PFSK-1 (cell line): ENCODE measurements at regions not wholly inside any gene's neighbourhood (a gene's known extent, or its start where the extent isn't known, plus 50 kb on each side); places are given as distances from the start of the nearest gene placed in this dataset.

ENCODE experiments used
- FOXP2 ChIP-seq: optimal IDR thresholded peaks from 2 replicates; pipeline ENCODE3; 2011; ENCODE audit warnings: borderline replicate concordance, control low read depth, inconsistent platforms; ENCODE audit not compliant: insufficient read depth; ENCODE audit errors: extremely low read length, extremely low read depth
- POLR2AphosphoS5 ChIP-seq: IDR thresholded peaks from 2 replicates; pipeline ENCODE4 v1.6.1; 2012; ENCODE audit warnings: low read depth, mild to moderate bottlenecking, control low read depth, low read length, moderate library complexity
- SIN3A ChIP-seq: IDR thresholded peaks from 2 replicates; pipeline ENCODE4 v1.6.1; 2012; ENCODE audit warnings: mild to moderate bottlenecking, low read length, moderate library complexity, borderline replicate concordance; ENCODE audit not compliant: insufficient read depth
- TAF1 ChIP-seq: IDR thresholded peaks from 2 replicates; pipeline ENCODE4 v1.6.1; 2012; ENCODE audit warnings: low read length, control low read depth, borderline replicate concordance; ENCODE audit not compliant: insufficient read depth
- TF ChIP-seq, protein P1 (sequence below), 2 experiments: IDR thresholded peaks; 2 replicates each; pipeline versions ENCODE4 v1.6.1 to v1.8.0; 2011 to 2012; ENCODE audit warnings: low read depth in 2 of 2, low read length in 2 of 2, control low read depth in 1 of 2, inconsistent platforms in 1 of 2, mild to moderate bottlenecking in 1 of 2, moderate library complexity in 1 of 2; ENCODE audit not compliant: insufficient read depth in 1 of 2

DNA sequence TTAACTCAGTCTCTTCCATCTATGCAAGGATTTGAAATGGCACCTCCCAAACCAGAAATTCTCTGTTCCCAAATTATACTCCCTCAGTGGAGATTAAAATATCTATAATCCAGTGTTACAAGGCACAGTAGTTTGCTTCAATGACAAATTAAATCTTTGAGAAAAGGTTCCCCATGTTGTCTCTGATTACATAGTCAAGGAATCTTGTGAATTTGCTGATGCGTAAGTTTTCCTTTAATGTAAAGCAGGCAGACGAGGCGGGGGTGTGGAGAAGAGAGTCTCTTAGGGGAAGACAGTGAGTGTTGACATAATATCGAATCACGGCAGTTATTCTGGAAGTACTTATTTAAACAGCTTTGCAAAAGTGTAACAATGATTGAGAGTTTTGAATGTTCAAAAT is 236.4 kb upstream of the RARB start:
- TF ChIP-seq FOXP2 = no peak
- TF ChIP-seq, protein P1, sequence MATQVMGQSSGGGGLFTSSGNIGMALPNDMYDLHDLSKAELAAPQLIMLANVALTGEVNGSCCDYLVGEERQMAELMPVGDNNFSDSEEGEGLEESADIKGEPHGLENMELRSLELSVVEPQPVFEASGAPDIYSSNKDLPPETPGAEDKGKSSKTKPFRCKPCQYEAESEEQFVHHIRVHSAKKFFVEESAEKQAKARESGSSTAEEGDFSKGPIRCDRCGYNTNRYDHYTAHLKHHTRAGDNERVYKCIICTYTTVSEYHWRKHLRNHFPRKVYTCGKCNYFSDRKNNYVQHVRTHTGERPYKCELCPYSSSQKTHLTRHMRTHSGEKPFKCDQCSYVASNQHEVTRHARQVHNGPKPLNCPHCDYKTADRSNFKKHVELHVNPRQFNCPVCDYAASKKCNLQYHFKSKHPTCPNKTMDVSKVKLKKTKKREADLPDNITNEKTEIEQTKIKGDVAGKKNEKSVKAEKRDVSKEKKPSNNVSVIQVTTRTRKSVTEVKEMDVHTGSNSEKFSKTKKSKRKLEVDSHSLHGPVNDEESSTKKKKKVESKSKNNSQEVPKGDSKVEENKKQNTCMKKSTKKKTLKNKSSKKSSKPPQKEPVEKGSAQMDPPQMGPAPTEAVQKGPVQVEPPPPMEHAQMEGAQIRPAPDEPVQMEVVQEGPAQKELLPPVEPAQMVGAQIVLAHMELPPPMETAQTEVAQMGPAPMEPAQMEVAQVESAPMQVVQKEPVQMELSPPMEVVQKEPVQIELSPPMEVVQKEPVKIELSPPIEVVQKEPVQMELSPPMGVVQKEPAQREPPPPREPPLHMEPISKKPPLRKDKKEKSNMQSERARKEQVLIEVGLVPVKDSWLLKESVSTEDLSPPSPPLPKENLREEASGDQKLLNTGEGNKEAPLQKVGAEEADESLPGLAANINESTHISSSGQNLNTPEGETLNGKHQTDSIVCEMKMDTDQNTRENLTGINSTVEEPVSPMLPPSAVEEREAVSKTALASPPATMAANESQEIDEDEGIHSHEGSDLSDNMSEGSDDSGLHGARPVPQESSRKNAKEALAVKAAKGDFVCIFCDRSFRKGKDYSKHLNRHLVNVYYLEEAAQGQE (IDR thresholded peaks at IDR 0.05; ENCODE audit: insufficient read depth in 1 of 2, low read depth in 2 of 2, low read length in 2 of 2) = no peak
- no peak for TF ChIP-seq POLR2AphosphoS5
- no peak for TF ChIP-seq TAF1

DNA sequence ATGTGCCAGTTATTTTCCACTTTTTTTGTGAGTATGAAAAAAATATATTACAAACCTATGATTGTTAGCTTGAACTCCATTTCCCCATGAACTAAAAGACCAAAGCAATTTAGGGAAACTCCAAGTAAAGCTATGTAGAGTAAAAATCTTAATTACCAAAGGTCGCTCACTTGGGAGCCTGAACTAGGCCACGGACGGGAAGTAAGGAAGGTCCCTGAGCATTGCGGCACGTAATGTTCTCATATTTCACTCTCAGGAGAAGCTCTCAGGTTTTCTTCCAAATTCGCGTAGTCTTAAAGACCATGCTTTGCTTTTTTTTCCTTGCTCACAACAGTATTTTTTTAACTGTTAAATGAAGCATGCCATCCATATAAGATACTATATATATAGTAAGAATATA is 215.3 kb upstream of the RARB start:
- TF ChIP-seq, protein P1 (IDR thresholded peaks at IDR 0.05; ENCODE audit: insufficient read depth in 1 of 2, low read depth in 2 of 2, low read length in 2 of 2) = no peak
- TF ChIP-seq SIN3A (no peak), POLR2AphosphoS5 (no peak), FOXP2 (no peak), TAF1 (no peak)

DNA sequence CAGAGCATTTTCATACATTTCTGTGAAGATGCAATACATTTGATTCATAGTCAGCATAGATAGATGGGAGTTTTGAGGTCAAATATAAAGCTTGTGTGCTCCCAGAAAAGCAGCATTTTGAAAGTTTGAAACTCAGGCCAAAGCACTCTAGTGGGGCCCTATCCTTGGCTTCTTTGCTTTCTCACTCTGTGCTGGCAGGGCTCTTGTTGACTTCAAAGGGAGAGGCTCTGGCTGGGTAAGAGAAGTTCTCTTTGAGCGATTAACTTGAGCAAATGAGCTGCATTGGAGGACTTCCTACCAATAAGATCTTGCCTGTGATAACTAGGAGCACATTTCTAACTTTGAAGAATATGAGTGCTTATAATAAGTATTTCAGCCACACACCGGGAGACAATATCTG is 214.0 kb upstream of the RARB start:
- no peak for TF ChIP-seq FOXP2
- no peak for TF ChIP-seq SIN3A
- no peak for TF ChIP-seq POLR2AphosphoS5
- TF ChIP-seq, protein P1 (IDR thresholded peaks at IDR 0.05; ENCODE audit: insufficient read depth in 1 of 2, low read depth in 2 of 2, low read length in 2 of 2) = no peak
- no peak for TF ChIP-seq TAF1

DNA sequence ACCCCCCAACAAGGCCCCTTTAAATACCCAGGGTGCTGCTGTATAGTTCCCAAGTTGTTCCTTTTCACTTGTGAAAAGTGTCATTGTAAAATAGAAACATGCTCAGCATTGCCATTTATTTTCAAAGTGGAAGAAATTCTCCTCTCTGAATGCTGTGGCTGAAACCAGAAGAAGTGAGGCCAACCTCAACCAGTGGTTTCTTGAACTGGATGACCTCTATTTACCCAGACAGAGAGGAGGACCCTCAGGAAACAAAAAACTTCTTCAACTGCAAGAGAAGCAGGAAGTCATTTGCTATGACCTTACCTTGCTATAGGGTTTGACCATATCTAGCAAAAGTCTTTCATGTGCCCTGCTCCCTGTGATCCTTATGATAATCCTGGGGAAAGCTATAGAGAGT is 209.7 kb upstream of the RARB start:
- no peak for TF ChIP-seq FOXP2
- no peak for TF ChIP-seq TAF1
- TF ChIP-seq SIN3A = no peak
- TF ChIP-seq, protein P1 (IDR thresholded peaks at IDR 0.05; ENCODE audit: insufficient read depth in 1 of 2, low read depth in 2 of 2, low read length in 2 of 2) = no peak
- no peak for TF ChIP-seq POLR2AphosphoS5

DNA sequence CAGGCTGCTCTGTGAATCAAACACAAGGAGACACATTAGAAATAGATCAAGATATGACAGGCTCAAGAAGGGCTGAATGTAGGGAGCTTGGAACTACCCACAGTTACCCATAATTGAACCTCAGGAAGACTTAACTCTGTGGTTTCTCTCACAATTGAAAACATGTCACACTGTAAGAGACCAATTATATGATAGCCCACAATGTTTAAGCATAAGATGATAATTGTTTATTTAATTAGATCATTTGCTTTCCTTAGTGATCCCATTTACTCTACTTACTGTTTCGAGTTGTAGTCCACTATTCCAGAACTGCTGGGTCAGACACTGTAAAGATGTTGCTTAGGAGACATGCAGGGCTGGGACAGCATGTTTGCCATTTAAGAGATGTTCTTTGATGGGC is 201.3 kb upstream of the RARB start:
- TF ChIP-seq TAF1 = no peak
- TF ChIP-seq, protein P1 (IDR thresholded peaks at IDR 0.05; ENCODE audit: insufficient read depth in 1 of 2, low read depth in 2 of 2, low read length in 2 of 2) = no peak
- no peak for TF ChIP-seq POLR2AphosphoS5
- TF ChIP-seq FOXP2 = no peak
- no peak for TF ChIP-seq SIN3A
